ENCODE measurements at regions not wholly inside any gene's neighbourhood (a gene's known extent, or its start where the extent isn't known, plus 50 kb on each side); places are given as distances from the start of the nearest gene placed in this dataset.

DNA sequence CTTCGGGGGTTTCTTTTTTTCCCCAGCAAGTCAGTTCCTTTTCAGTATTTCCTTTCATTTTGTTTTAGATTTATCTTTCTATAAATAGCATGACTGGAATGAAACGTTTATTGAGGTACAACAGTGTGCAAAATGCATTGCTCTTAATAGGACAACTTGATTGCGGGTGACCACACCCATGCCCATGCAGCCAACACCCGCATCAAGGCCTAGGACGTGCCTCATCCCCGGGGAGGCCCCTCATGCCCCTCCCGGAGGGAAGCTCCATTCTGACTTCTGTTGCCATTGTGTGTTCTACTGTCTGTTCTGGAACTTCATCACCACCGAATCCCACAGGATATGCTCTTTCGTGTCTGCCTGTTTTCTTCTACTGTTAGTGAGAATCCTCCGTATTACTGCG lies 82.2 kb downstream of the RPS6KA4 start:
- TF ChIP-seq, protein P1, sequence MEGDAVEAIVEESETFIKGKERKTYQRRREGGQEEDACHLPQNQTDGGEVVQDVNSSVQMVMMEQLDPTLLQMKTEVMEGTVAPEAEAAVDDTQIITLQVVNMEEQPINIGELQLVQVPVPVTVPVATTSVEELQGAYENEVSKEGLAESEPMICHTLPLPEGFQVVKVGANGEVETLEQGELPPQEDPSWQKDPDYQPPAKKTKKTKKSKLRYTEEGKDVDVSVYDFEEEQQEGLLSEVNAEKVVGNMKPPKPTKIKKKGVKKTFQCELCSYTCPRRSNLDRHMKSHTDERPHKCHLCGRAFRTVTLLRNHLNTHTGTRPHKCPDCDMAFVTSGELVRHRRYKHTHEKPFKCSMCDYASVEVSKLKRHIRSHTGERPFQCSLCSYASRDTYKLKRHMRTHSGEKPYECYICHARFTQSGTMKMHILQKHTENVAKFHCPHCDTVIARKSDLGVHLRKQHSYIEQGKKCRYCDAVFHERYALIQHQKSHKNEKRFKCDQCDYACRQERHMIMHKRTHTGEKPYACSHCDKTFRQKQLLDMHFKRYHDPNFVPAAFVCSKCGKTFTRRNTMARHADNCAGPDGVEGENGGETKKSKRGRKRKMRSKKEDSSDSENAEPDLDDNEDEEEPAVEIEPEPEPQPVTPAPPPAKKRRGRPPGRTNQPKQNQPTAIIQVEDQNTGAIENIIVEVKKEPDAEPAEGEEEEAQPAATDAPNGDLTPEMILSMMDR (conservative IDR thresholded peaks at IDR 0.05; ENCODE audit: low read length) = no peak
- no peak for TF ChIP-seq EZH2phosphoT487 (IDR thresholded peaks at IDR 0.05; ENCODE audit: borderline replicate concordance)
